HCT116 (cell line): ENCODE measurements at regions not wholly inside any gene's neighbourhood (a gene's known extent, or its start where the extent isn't known, plus 50 kb on each side); places are given as distances from the start of the nearest gene placed in this dataset.

Source experiments
- ATAC-seq: fragments of 200-7000 bp; cut with Tn5 transposase; 2 replicates; pipeline ENCODE4 v1.9.1; 2020; ENCODE audit warnings: mild to moderate bottlenecking, moderate library complexity
- BruUV-seq: library from RNA; stranded (reverse); fragments of 400-500 nt; replicated peaks from 2 replicates; lab custom pipeline; 2021; lab: Mats Ljungman, UMichigan
- CTCF ChIA-PET: fragments of 300-600 bp; sonication (Branson Sonifier 250); formaldehyde crosslinking; loops from one replicate; lab custom pipeline; 2021; ENCODE audit warnings: antibody characterized with exemption; lab: Charles Lee
- POLR2A ChIA-PET: fragments of 300-600, 350-600 bp; sonication (Branson Sonifier 250); formaldehyde crosslinking; loops from one replicate; lab custom pipeline; 2021; ENCODE audit warnings: antibody characterized with exemption; lab: Charles Lee
- RAD21 ChIA-PET, 2 experiments: fragments of 300-600 bp; sonication (Branson Sonifier 250); formaldehyde crosslinking; loops; one replicate each; lab custom pipeline; 2023; ENCODE audit warnings: low total read pairs in 2 of 2; ENCODE audit not compliant: uncharacterized antibody in 2 of 2, unreplicated experiment in 2 of 2, low non-redundant PET in 1 of 2; lab: Charles Lee
- DNase-seq: peaks from one replicate; pipeline ENCODE4 v3.0.0-alpha.2; 2010; ENCODE audit warnings: low read depth, low spot score
- H2AFZ ChIP-seq: fragments of 200-600 bp; shearing (Covaris generic), sonication (generic); 2 replicates; pipeline ENCODE4 v1.6.1; 2017; ENCODE audit warnings: low read depth, mixed run types, mixed read lengths, antibody characterized with exemption, low read length; ENCODE audit not compliant: poor library complexity, severe bottlenecking
- H3K27ac ChIP-seq: 2 replicates; pipeline ENCODE4 v1.5.1; 2012; ENCODE audit warnings: low read depth, low read length
- H3K27me3 ChIP-seq: fragments of 200-600 bp; sonication (generic); 2 replicates; pipeline ENCODE4 v1.6.1; 2016; ENCODE audit warnings: mixed run types, low read length, mixed read lengths; ENCODE audit not compliant: insufficient read depth
- H3K36me3 ChIP-seq, 2 experiments: fragments of 200-500 bp in 1 of 2; fragments of 200-600 bp in 1 of 2; sonication (Bioruptor generic) in 1 of 2; sonication (generic) in 1 of 2; 2 replicates each; pipeline versions ENCODE4 v1.5.1 to v1.6.1; 2014 to 2016; ENCODE audit warnings: low read length in 2 of 2, inconsistent platforms in 1 of 2, mixed read lengths in 1 of 2, mixed run types in 1 of 2; ENCODE audit not compliant: insufficient read depth in 2 of 2, control insufficient read depth in 1 of 2
- H3K4me1 ChIP-seq, 2 experiments: fragments of 200-600 bp in 1 of 2; sonication (generic) in 1 of 2; 2 replicates each; pipeline versions ENCODE4 v1.5.1 to v1.6.1; 2012 to 2017; ENCODE audit warnings: low read length in 2 of 2, inconsistent platforms in 1 of 2, mild to moderate bottlenecking in 1 of 2, mixed read lengths in 1 of 2, mixed run types in 1 of 2, moderate library complexity in 1 of 2; ENCODE audit not compliant: insufficient read depth in 2 of 2, control insufficient read depth in 1 of 2
- H3K4me2 ChIP-seq: fragments of 200-600 bp; sonication (generic); 2 replicates; pipeline ENCODE4 v1.6.1; 2017; ENCODE audit warnings: mixed run types, low read length, mixed read lengths
- H3K4me3 ChIP-seq, 2 experiments: fragments of 200-600 bp in 1 of 2; sonication (generic) in 1 of 2; replicated peaks in 1 of 2; 2 replicates each; pipeline ENCODE4 v1.5.1; 2011 to 2016; ENCODE audit warnings: low read length in 2 of 2, control low read depth in 1 of 2, low read depth in 1 of 2, mild to moderate bottlenecking in 1 of 2, mixed read lengths in 1 of 2, mixed run types in 1 of 2
- H3K79me2 ChIP-seq: fragments of 200-600 bp; sonication (generic); 2 replicates; pipeline ENCODE4 v1.6.1; 2017; ENCODE audit warnings: mild to moderate bottlenecking, mixed run types, low read length, moderate library complexity, mixed read lengths; ENCODE audit not compliant: insufficient read depth
- H3K9ac ChIP-seq: fragments of 200-600 bp; sonication (generic); 2 replicates; pipeline ENCODE4 v1.6.1; 2016; ENCODE audit warnings: low read length, mixed read lengths
- H3K9me2 ChIP-seq: fragments of 200-600 bp; sonication (generic), shearing (Covaris generic); 2 replicates; pipeline ENCODE4 v1.6.1; 2017; ENCODE audit warnings: mixed run types, mild to moderate bottlenecking, moderate library complexity; ENCODE audit not compliant: insufficient read depth
- H3K9me3 ChIP-seq, 2 experiments: fragments of 200-500 bp in 1 of 2; fragments of 200-600 bp in 1 of 2; sonication (Bioruptor generic) in 1 of 2; sonication (generic) in 1 of 2; 2 replicates each; pipeline ENCODE4 v1.6.1; 2014 to 2017; ENCODE audit warnings: low read length in 2 of 2, mixed read lengths in 2 of 2, inconsistent platforms in 1 of 2, low read depth in 1 of 2, mild to moderate bottlenecking in 1 of 2, mixed run types in 1 of 2, moderate library complexity in 1 of 2; ENCODE audit not compliant: control insufficient read depth in 1 of 2, insufficient read depth in 1 of 2
- H4K20me1 ChIP-seq: fragments of 200-600 bp; sonication (generic), shearing (Covaris generic); 2 replicates; pipeline ENCODE4 v1.6.1; 2017; ENCODE audit warnings: mixed run types, mild to moderate bottlenecking, moderate library complexity; ENCODE audit not compliant: insufficient read depth
- ELF1 ChIP-seq: IDR thresholded peaks from 2 replicates; pipeline ENCODE4 v1.6.1; 2012; ENCODE audit warnings: low read depth, borderline replicate concordance
- FOSL1 ChIP-seq: IDR thresholded peaks from 2 replicates; pipeline ENCODE4 v1.6.1; 2012; ENCODE audit warnings: low read depth
- POLR2AphosphoS5 ChIP-seq: IDR thresholded peaks from 2 replicates; pipeline ENCODE4 v1.6.1; 2011; ENCODE audit warnings: mild to moderate bottlenecking, low read depth, low read length, moderate library complexity
- RAD21 ChIP-seq: IDR thresholded peaks from 2 replicates; pipeline ENCODE4 v1.6.1; 2012; ENCODE audit warnings: low read depth, mild to moderate bottlenecking
- SIN3A ChIP-seq: IDR thresholded peaks from 2 replicates; pipeline ENCODE4 v1.6.1; 2012; ENCODE audit warnings: low read depth
- SRF ChIP-seq: IDR thresholded peaks from 2 replicates; pipeline ENCODE4 v1.6.1; 2012; ENCODE audit warnings: low read depth
- TCF7L2 ChIP-seq: IDR thresholded peaks from 2 replicates; pipeline ENCODE4 v1.7.0; 2011; ENCODE audit warnings: borderline replicate concordance, inconsistent platforms; ENCODE audit not compliant: insufficient read depth, insufficient read length; ENCODE audit errors: extremely low read depth
- ZBTB33 ChIP-seq: IDR thresholded peaks from 2 replicates; pipeline ENCODE4 v1.6.1; 2011; ENCODE audit warnings: mild to moderate bottlenecking, low read length, moderate library complexity; ENCODE audit not compliant: insufficient replicate concordance; ENCODE audit errors: extremely low read depth
- ZFX ChIP-seq: fragments of 450-650 bp; IDR thresholded peaks from 2 replicates; pipeline ENCODE4 v1.6.1; 2017
- ZNF274 ChIP-seq: fragments of 200-500 bp; sonication (Bioruptor generic); IDR thresholded peaks from 2 replicates; pipeline ENCODE4 v1.6.1; 2014; ENCODE audit warnings: mild to moderate bottlenecking, low read depth, low read length, inconsistent platforms
- intact Hi-C: fragments of 100-400 bp; cut with micrococcal nuclease; formaldehyde crosslinking; loops from 2 replicates; pipeline ENCODE4 v1.10.0; 2022
- TF ChIP-seq, protein P1 (sequence below): IDR thresholded peaks from 2 replicates; pipeline ENCODE4 v1.6.1; 2012; ENCODE audit warnings: low read depth

DNA sequence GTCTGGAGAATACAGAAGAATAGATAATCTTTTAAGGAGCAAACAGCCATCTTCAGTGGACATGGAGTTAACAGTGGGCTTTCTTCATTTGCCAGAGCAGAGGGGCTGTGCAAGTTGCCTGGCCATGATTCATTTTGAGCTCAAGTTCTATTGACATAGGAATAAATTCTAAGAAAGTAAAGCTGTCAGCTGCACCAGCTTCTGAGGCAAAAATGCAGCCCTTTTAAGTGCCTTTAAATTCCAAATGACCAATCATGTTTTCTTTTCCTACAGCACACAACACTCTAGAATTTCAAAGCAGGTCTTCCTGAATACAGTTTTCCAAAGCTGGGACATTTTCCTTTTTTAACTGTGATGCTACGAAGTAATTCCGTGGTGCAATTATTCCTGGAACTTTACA, 246.4 kb upstream of the NT5C1B start:
- Histone ChIP-seq H3K4me2 (no peak overlapping the region), H3K9ac (no peak overlapping the region), H3K4me1 (no peaks in the 10 kb centered on the region), H3K27ac (no peak overlapping the region), H3K9me2 (no peaks in the 10 kb centered on the region), H4K20me1 (no peaks in the 10 kb centered on the region), H2AFZ (no peak overlapping the region), H3K36me3 (no peaks in the 10 kb centered on the region), H3K79me2 (no peaks in the 10 kb centered on the region), H3K4me3 (no peak overlapping the region), H3K27me3 (peaks cover 4% of the 10 kb centered on the region; the same call in 1 of the 2 replicates), H3K9me3 (no peaks in the 10 kb centered on the region)
- DNase-seq (no peak), ATAC-seq (no peak)
- RAD21 ChIA-PET = no interaction called here
- CTCF ChIA-PET = interaction anchor here (2.0 kb wide), 1 partner anchor 12 kb away, joined by 6 read pairs; no protein-coding TSS in a partner anchor
- POLR2A ChIA-PET = no interaction called here
- TF ChIP-seq TCF7L2 (no peak), POLR2AphosphoS5 (no peak), SIN3A (no peak), ZBTB33 (no peak), RAD21 (no peak), FOSL1 (no peak), ZNF274 (no peak), ZFX (no peak), ELF1 (no peak), SRF (no peak)
- TF ChIP-seq, protein P1, sequence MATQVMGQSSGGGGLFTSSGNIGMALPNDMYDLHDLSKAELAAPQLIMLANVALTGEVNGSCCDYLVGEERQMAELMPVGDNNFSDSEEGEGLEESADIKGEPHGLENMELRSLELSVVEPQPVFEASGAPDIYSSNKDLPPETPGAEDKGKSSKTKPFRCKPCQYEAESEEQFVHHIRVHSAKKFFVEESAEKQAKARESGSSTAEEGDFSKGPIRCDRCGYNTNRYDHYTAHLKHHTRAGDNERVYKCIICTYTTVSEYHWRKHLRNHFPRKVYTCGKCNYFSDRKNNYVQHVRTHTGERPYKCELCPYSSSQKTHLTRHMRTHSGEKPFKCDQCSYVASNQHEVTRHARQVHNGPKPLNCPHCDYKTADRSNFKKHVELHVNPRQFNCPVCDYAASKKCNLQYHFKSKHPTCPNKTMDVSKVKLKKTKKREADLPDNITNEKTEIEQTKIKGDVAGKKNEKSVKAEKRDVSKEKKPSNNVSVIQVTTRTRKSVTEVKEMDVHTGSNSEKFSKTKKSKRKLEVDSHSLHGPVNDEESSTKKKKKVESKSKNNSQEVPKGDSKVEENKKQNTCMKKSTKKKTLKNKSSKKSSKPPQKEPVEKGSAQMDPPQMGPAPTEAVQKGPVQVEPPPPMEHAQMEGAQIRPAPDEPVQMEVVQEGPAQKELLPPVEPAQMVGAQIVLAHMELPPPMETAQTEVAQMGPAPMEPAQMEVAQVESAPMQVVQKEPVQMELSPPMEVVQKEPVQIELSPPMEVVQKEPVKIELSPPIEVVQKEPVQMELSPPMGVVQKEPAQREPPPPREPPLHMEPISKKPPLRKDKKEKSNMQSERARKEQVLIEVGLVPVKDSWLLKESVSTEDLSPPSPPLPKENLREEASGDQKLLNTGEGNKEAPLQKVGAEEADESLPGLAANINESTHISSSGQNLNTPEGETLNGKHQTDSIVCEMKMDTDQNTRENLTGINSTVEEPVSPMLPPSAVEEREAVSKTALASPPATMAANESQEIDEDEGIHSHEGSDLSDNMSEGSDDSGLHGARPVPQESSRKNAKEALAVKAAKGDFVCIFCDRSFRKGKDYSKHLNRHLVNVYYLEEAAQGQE = no peak
- intact Hi-C loops = no loop called here
- BruUV-seq = no TSS peak
